ENCODE measurements at regions not wholly inside any gene's neighbourhood (a gene's known extent, or its start where the extent isn't known, plus 50 kb on each side); places are given as distances from the start of the nearest gene placed in this dataset.

DNA sequence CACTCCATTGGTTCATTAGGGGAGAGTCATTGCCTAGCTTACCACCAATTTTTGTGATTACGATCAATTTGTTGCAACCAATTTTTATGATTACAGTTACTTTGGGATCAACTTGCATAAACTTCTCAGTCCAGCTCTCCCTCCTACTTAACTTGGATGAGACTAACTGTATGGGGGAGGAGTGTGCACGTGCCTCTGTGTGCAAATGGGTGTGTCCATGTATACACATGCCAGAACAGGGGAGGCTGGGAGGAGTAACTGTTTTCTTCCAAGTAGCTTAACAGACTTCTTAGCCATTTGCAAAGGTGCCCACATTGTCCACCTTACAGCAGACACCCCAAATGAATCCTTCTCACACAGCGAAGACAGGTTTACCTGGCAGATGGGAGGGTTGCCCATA lies 117.7 kb upstream of the VCX3B start:
- Mint-ChIP-seq H3K9me3 (peaks cover 0 to 30% (median 13%) of the 10 kb centered on the region in 6 donors), H3K36me3 (no peaks in the 10 kb centered on the region), H3K27ac (no peak overlapping the region), H3K4me3 (no peak overlapping the region), H3K27me3 (ENCODE audit: low read depth in 3 of 3) (peaks cover 0 to 2% (median 0%) of the 10 kb centered on the region in 3 donors), H3K4me1 (no peaks in the 10 kb centered on the region)
- no peak for DNase-seq

DNA sequence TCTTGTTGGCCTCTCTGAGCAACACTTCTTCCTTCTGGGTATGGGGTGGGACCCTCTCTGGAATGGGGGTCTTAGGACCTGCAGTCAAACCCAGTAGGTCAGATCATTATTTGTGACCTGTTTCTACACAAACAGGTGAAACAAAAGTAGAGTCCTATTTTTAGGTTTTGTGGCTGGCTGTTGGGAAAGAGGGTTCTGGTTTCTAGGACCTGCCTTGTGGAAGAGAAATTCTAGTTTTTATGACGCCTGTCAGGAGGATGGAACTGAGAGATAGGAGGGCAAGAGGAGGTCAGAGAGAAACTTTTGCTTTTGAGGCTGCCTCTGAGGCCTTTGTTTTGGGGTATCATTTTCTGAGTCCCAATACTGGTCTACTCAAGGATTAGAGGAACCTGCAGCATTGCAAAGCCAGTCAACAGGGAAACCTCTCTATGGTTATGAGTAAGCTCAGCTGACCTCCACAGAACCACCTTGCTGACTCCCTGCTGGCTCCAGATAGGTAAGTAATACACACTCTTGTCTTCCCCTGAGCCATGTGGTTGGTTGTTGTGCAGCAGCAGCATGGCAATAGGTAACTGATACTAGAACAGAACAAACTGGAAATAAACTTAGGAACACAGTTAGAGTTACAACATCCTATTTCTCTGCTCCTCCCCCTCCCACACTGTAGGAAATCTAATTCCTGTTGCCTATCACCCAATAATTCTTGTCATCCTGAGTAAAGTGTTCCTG lies 114.7 kb upstream of the VCX3B start:
- Mint-ChIP-seq H3K4me3 (no peak overlapping the region), H3K4me1 (no peaks in the 10 kb centered on the region), H3K27ac (no peak overlapping the region), H3K36me3 (no peaks in the 10 kb centered on the region), H3K9me3 (peaks cover 0 to 12% (median 7%) of the 10 kb centered on the region in 6 donors), H3K27me3 (ENCODE audit: low read depth in 3 of 3) (peaks cover 0 to 2% (median 1%) of the 10 kb centered on the region in 3 donors)
- DNase-seq: no peak

DNA sequence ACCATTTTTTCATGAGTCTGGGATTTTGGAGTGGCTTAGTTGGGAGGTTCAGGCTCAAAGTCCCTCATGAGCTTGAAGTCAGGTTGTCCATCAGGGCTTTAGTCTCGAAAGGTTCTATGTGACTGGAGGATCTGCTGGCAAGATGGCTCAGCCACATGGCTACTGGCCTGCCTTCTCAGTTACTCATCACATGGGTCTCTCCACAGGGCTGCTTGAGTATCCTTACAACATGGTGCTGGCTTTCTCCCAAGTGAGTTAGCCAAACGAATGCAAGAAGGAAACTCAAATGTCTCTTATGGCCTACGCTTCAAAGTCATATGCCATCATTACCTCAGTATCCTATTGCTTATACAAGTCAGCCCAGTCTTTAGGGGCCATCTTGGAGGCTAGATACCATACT lies 106.3 kb upstream of the VCX3B start:
- Mint-ChIP-seq H3K9me3 (peaks cover 0 to 13% (median 1%) of the 10 kb centered on the region in 6 donors), H3K27me3 (ENCODE audit: low read depth in 3 of 3) (peaks cover 0 to 4% (median 0%) of the 10 kb centered on the region in 3 donors), H3K36me3 (no peaks in the 10 kb centered on the region), H3K27ac (no peak overlapping the region), H3K4me3 (no peak overlapping the region), H3K4me1 (no peaks in the 10 kb centered on the region)
- DNase-seq: no peak

GRCh38 chrX:8364369-8365141 lies 100.1 kb upstream of the VCX3B start:
- Mint-ChIP-seq H3K27ac (no peak overlapping the region), H3K9me3 (peaks cover 0 to 6% (median 2%) of the 10 kb centered on the region in 6 donors), H3K4me1 (no peaks in the 10 kb centered on the region), H3K36me3 (peaks cover 0 to 3% (median 0%) of the 10 kb centered on the region in 3 donors), H3K27me3 (ENCODE audit: low read depth in 3 of 3) (peaks cover 0 to 5% (median 0%) of the 10 kb centered on the region in 3 donors), H3K4me3 (no peak overlapping the region)
- DNase-seq: no peak

DNA sequence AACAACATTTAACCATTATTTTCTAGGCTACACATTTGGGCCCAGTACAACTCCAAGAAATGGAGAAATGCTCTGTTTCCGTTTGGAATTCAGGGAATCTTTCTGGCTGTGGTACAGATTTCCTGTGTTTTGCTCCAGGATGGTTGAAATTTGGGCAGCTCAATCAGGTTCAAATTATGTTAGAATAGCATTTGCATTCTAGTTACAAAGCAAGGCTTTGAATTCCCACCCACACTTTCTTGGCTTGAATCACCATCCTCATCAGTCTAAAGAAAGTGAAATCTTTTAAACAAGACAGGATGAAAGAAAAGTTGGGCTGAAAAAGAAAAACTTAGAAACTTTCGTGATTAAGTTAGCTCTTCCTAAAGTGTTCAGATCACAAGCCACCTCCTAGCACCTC lies 98.1 kb upstream of the VCX3B start:
- peaks cover 0 to 2% (median 0%) of the 10 kb centered on the region in 3 donors for H3K27me3 Mint-ChIP-seq (ENCODE audit: low read depth in 3 of 3)
- peaks cover 0 to 3% (median 0%) of the 10 kb centered on the region in 3 donors for H3K36me3 Mint-ChIP-seq
- no peak overlapping the region for H3K4me3 Mint-ChIP-seq
- no peak overlapping the region for H3K27ac Mint-ChIP-seq
- H3K4me1 Mint-ChIP-seq: no peaks in the 10 kb centered on the region
- H3K9me3 Mint-ChIP-seq: peaks cover 0 to 14% (median 2%) of the 10 kb centered on the region in 6 donors
- DNase-seq: no peak

GRCh38 chrX:8374041-8374825 lies 90.4 kb upstream of the VCX3B start:
- Mint-ChIP-seq H3K36me3 (no peaks in the 10 kb centered on the region), H3K4me3 (no peak overlapping the region), H3K9me3 (peaks cover 0 to 41% (median 8%) of the 10 kb centered on the region in 6 donors), H3K27me3 (ENCODE audit: low read depth in 3 of 3) (peaks cover 0 to 7% (median 0%) of the 10 kb centered on the region in 3 donors), H3K4me1 (no peaks in the 10 kb centered on the region), H3K27ac (no peak overlapping the region)
- DNase-seq: no peak

GRCh38 chrX:8377041-8377440 lies 87.6 kb upstream of the VCX3B start:
- peaks cover 0 to 39% (median 8%) of the 10 kb centered on the region in 6 donors for H3K9me3 Mint-ChIP-seq
- no peaks in the 10 kb centered on the region for H3K36me3 Mint-ChIP-seq
- no peak for DNase-seq

DNA sequence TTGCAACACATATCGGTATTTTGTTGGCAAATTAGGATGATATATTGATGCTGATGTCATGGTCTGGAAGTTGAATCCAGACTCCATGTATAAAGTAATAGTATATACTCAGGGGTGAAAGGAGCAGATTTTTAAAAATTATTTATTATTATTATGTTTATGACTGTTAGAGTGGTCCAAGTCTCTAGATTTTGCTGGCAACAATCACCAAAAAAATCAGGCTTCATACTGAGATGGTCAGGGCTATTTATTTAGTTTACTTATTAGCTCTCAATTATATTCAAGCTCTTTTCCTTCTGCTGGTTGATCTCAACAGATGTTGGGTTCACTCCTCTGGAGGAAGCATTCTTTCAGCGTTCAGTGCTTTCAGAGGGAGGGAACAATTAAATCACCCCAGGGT lies 73.9 kb upstream of the VCX3B start:
- no peak overlapping the region for H3K4me3 Mint-ChIP-seq
- no peaks in the 10 kb centered on the region for H3K36me3 Mint-ChIP-seq
- no peaks in the 10 kb centered on the region for H3K4me1 Mint-ChIP-seq
- H3K27ac Mint-ChIP-seq: no peak overlapping the region
- H3K9me3 Mint-ChIP-seq: peaks cover 4 to 23% (median 8%) of the 10 kb centered on the region in 6 donors
- DNase-seq: no peak
- peaks cover 1 to 5% (median 4%) of the 10 kb centered on the region in 3 donors for H3K27me3 Mint-ChIP-seq (ENCODE audit: low read depth in 3 of 3)

More at GRCh38 chrX:8377041-8377440, 87.6 kb upstream of the VCX3B start:
- H3K27me3 Mint-ChIP-seq (ENCODE audit: low read depth in 3 of 3): peaks cover 0 to 7% (median 0%) of the 10 kb centered on the region in 3 donors
- H3K27ac Mint-ChIP-seq: no peak overlapping the region
- no peak overlapping the region for H3K4me3 Mint-ChIP-seq
- H3K4me1 Mint-ChIP-seq: no peaks in the 10 kb centered on the region

DNA sequence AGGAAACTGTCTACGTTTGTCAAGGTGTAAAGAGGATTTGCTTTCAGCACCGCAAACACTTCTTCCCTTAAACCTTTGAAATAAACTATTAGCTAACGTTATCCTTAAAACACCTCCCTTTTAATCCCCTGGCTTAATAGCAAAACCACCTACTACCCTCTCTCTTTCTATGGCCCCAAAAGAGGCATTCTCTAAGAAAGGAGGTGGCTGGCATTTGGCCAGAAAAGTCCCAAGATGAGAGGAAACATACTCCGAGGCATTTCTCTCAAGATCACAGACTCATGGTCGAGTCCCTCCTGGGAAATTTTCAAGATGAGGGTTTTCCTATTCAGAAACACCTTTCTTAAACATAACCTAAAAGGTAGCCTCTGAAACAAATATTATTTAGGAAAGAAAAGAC lies 60.6 kb upstream of the VCX3B start:
- no peaks in the 10 kb centered on the region for H3K36me3 Mint-ChIP-seq
- H3K27me3 Mint-ChIP-seq (ENCODE audit: low read depth in 3 of 3): peaks cover 0 to 2% (median 0%) of the 10 kb centered on the region in 3 donors
- no peak overlapping the region for H3K4me3 Mint-ChIP-seq
- peaks cover 0 to 7% of the 10 kb centered on the region in 2 donors for H3K4me1 Mint-ChIP-seq
- H3K9me3 Mint-ChIP-seq: peaks cover 0 to 32% (median 9%) of the 10 kb centered on the region in 6 donors
- H3K27ac Mint-ChIP-seq: no peak overlapping the region
- no peak for DNase-seq

DNA sequence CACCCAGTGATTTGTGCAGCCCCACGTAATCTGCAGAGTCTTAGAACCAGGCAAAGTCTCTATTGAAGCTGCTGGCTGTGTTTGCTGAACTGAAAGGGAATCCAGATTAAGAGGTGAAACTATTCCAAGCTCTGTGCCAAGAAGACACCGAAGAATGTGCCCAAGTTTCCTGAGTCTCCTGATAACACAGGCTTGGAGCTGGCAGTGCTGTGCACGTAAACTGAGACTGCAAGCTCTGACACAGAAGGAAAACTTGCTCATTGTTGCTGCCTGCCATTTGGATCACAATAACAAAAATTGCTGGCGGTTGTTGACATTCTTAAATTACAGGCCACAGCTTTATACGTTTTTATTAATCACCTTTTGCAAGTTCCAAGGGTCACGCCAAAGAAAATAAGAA lies 60.2 kb upstream of the VCX3B start:
- H3K4me3 Mint-ChIP-seq: no peak overlapping the region
- no peaks in the 10 kb centered on the region for H3K36me3 Mint-ChIP-seq
- DNase-seq: no peak
- peaks cover 0 to 2% (median 0%) of the 10 kb centered on the region in 3 donors for H3K27me3 Mint-ChIP-seq (ENCODE audit: low read depth in 3 of 3)
- no peak overlapping the region for H3K27ac Mint-ChIP-seq
- peaks cover 0 to 7% of the 10 kb centered on the region in 2 donors for H3K4me1 Mint-ChIP-seq
- H3K9me3 Mint-ChIP-seq: peaks cover 0 to 28% (median 9%) of the 10 kb centered on the region in 6 donors

DNA sequence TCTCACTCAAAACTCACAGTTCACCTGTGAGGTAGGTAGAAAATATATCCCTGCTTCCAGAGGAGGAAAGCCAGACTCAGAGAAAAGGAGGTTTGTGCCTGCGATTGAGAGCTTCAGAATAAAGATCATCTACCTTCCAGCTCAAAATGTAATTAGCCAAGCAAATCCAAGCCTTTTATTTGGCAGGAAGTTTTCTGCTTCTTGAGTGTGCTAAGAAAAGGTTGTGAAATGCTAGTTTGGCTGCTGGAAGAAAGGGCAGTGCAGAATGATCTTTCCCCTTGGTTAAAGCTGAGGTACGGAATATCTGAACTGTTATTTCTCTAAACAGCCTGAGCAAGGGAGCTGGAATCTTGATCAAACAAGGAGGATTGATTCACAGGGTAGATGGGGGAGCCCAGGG lies 59.7 kb upstream of the VCX3B start:
- Mint-ChIP-seq H3K27ac (no peak overlapping the region), H3K4me1 (peaks cover 0 to 7% of the 10 kb centered on the region in 2 donors), H3K4me3 (no peak overlapping the region), H3K27me3 (ENCODE audit: low read depth in 3 of 3) (peaks cover 0 to 2% (median 0%) of the 10 kb centered on the region in 3 donors), H3K9me3 (peaks cover 0 to 28% (median 9%) of the 10 kb centered on the region in 6 donors), H3K36me3 (no peaks in the 10 kb centered on the region)
- no peak for DNase-seq

GRCh38 chrX:8405631-8406030 lies 59.0 kb upstream of the VCX3B start:
- peaks cover 0 to 7% of the 10 kb centered on the region in 2 donors for H3K4me1 Mint-ChIP-seq
- H3K36me3 Mint-ChIP-seq: no peaks in the 10 kb centered on the region
- no peak overlapping the region for H3K27ac Mint-ChIP-seq
- no peak for DNase-seq
- no peaks in the 10 kb centered on the region for H3K27me3 Mint-ChIP-seq (ENCODE audit: low read depth in 3 of 3)
- H3K4me3 Mint-ChIP-seq: peak overlapping the region in 3 of 5 donors; percentile 18 to 51 (median 46)
- peaks cover 0 to 28% (median 7%) of the 10 kb centered on the region in 6 donors for H3K9me3 Mint-ChIP-seq

DNA sequence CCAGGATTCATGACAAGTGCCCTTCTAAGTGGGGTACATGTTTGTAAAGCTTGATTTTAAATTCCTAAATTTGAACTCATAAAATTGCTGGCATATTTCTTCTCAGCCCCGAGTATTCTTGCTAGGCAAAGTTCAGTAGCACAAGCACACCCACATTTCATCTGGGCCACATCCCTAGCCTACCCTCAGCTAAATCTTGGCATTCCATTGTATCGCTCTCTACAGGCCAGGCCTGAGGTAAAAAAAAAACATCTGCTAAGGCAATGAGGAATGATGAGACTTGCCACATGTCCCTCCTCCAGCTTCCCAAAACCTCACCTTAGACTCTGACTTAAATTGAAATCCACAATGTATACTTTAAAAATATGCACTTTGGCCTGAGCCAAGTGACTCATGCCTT lies 51.4 kb upstream of the VCX3B start:
- Mint-ChIP-seq H3K4me3 (no peak overlapping the region), H3K4me1 (no peaks in the 10 kb centered on the region), H3K9me3 (peaks cover 6 to 14% (median 9%) of the 10 kb centered on the region in 6 donors), H3K27ac (no peak overlapping the region), H3K36me3 (no peaks in the 10 kb centered on the region), H3K27me3 (ENCODE audit: low read depth in 3 of 3) (peaks cover 0 to 1% (median 0%) of the 10 kb centered on the region in 3 donors)
- DNase-seq: no peak
